ENCODE measurements at regions not wholly inside any gene's neighbourhood (a gene's known extent, or its start where the extent isn't known, plus 50 kb on each side); places are given as distances from the start of the nearest gene placed in this dataset.

DNA sequence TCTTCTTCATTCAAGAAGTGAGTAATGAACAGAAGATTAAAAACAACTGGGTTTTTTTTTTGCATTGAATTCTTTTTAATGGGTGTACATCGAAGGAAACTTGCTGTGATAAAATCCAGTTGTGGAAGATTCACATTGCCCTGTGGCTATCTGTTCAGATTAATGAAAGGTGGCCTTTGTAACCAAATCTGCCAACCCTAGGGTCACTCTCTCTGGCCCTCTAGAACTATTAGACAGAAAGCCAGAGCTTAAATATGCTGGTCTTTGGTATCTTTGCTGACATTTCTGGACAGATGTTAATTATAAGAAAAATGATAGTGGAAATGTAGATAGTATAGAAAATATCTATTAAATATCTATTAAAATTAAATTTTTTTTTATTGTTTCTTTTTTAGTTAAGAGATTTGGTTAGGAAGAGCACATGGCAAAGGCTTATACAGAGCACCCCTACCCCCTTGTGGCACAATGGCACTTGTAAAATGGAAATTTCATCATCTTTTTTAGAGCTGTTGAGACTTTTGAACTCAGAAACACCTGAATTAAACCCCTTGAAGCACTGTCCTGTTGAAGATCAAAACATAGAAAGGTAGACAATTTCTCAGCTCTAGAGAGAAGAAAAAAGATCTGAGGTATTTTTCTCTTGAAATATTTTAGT is 572.5 kb downstream of the PKHD1 start:
- DNase-seq, result no peak

DNA sequence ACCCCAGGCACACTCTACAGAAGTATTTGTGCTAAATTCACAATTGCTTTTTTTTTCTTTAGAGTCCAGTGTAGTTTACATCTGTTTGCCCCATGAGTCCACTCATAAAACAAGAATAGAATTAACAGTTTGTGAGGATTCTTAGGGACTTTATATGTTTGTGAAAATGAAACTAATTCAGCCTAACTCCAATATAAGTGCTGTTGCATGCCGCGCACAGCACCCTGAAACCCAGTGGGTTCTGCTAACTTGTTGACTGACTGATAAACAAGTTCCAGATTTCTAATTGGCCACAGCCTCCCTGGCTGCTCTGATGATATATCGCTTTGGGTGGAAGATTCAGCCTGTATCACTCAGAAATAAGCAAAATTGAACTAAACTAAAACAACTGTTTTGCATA is 561.4 kb downstream of the PKHD1 start:
- DNase-seq, result no peak

- no peak for DNase-seq
These were observed 560.5 kb downstream of the PKHD1 start for GRCh38 chr6:51526922-51527321.

DNA sequence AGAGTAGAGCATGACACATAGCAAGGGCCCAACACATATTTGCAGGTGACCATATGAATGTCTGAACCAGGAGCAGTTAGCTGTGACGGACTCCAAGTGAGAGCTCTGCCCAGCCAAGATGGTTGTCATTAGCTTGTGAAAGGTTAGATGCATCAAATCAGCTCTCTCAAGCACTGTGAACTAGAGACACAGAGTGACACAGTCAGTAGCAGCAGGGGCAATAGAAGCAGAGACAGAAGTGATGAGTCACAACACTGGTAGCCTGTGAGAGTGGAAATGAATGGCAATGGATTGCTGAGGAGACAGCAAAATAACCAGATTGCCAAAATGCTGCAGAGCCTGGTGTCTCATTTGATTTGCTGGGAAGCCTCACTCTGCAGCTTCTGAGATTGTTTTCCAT is 558.9 kb downstream of the PKHD1 start:
- DNase-seq, result no peak

GRCh38 chr6:51529240-51529639 is 558.2 kb downstream of the PKHD1 start:
- DNase-seq, result no peak

- peak in 1 of 58 donors; percentile 1 for DNase-seq
These were observed 555.8 kb downstream of the PKHD1 start for GRCh38 chr6:51531623-51532022.

DNA sequence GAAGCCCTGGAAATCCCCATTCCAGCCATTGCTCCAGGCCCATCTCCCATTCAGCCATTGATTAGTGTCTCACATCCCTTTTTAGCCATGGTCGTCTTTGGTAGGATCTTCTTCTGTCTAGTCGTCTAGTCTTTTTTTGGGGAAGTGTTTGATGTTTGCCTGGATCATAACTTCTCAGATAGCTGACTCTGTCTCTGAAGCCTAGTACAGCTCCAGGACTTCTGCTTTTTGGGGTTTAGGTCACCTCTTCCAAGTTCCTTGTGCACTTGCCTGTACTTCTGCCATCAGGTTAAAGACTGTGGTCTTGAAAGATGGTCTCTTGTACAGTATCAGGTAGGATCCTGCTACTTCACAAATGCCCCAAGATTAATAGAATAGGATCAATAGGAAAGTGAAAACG is 553.5 kb downstream of the PKHD1 start:
- no peak for DNase-seq

- DNase-seq, result no peak
These were observed 552.1 kb downstream of the PKHD1 start for GRCh38 chr6:51535327-51535726.

GRCh38 chr6:51536728-51537127 is 550.7 kb downstream of the PKHD1 start:
- no peak for DNase-seq

DNA sequence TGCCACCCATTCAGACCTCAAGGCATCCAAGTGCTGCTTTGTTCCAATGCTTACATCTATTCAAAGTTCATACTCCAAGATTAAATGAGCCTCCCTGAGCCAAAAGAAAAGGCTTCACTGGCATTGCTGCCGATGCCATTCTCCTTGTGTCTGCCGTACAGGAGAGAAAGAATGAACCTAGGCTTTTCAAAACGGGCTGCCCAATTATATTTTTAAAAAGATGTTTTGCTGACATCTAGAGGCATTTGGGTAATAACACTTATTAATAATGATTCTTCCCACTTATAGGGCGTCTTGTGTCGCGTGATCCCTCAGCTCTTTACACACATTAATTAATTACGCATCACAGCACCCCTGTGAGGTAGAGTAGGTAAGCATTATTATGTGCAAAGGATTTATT is 545.6 kb downstream of the PKHD1 start:
- DNase-seq, result peak in 1 of 58 donors; percentile 1

GRCh38 chr6:51542475-51542874 is 544.9 kb downstream of the PKHD1 start:
- DNase-seq, result no peak

GRCh38 chr6:51550243-51550642 is 537.2 kb downstream of the PKHD1 start:
- DNase-seq, result no peak

GRCh38 chr6:51552435-51552834 is 535.0 kb downstream of the PKHD1 start:
- no peak for DNase-seq

- no peak for DNase-seq
These were observed 534.0 kb downstream of the PKHD1 start for GRCh38 chr6:51553246-51554015.

DNA sequence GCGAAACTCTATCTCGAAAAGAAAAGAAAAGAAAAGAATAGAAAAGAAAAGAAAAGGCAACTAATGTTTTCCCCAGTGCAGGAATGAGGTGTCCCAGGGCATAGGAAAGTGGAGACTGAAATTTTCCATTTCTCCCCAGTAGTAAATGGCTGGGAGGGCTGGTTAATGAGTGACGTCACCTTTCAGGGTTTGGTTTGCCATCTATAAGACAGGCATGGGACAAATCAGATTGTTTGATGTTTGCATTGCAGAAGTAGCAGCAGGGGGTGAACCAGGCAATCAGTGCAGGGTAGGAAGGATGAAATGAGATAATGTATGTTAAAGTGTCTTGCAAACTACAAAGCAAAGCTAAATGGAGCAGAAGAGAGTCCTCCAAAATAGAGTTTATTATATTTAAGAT is 533.4 kb downstream of the PKHD1 start:
- DNase-seq, result no peak

GRCh38 chr6:51559059-51559458 is 528.4 kb downstream of the PKHD1 start:
- DNase-seq, result no peak

DNA sequence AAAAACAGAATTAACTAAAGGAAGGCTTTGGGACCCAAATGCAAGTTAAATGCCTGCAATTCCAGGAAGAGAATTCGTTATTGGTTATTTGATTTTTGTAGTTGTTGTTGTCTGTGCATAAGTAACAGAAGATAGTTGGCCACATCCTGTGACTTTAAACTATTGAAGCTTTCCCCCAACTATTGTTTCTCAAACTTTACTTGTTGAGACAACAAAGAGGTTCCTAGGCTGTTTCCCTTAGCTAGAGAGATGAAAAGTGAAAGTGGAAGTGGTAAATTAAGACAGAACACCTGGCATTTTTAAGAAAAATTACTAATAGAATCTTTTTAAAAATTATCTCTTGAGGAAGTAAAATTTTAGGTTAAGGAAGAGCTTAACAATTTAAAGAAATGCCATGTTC is 525.2 kb downstream of the PKHD1 start:
- DNase-seq, result no peak
